Endothelial cell of umbilical vein (primary cell): ENCODE measurements at regions not wholly inside any gene's neighbourhood (a gene's known extent, or its start where the extent isn't known, plus 50 kb on each side); places are given as distances from the start of the nearest gene placed in this dataset.

Experiments used
- BruUV-seq: library from RNA; stranded (reverse); fragments of 400-500 nt; replicated peaks from 2 replicates; lab custom pipeline; 2021; lab: Mats Ljungman, UMichigan
- CTCF ChIA-PET: fragments of 300-600, 350-600 bp; sonication (Branson Sonifier 250); formaldehyde crosslinking; loops from one replicate; lab custom pipeline; 2021; ENCODE audit warnings: antibody characterized with exemption, inconsistent platforms; lab: Charles Lee
- POLR2A ChIA-PET: fragments of 300-600, 350-600 bp; sonication (Branson Sonifier 250); formaldehyde crosslinking; loops from one replicate; lab custom pipeline; 2021; ENCODE audit warnings: antibody characterized with exemption, inconsistent platforms; lab: Charles Lee
- DNase-seq: peaks from one replicate; pipeline ENCODE4 v3.0.0-alpha.2; 2011; ENCODE audit warnings: low read depth, low spot score
- FAIRE-seq: peaks from 2 replicates; lab custom pipeline; 2011; peaks lifted over from hg19 to GRCh38; lab: Jason Lieb, UNC
- H2AFZ ChIP-seq: 2 replicates; pipeline ENCODE4 v1.6.0; 2012; ENCODE audit warnings: low read depth, low read length, control low read depth, inconsistent platforms
- H3K27ac ChIP-seq: 2 replicates; pipeline ENCODE4 v1.5.1; 2011; ENCODE audit warnings: low read depth, mild to moderate bottlenecking, control low read depth, low read length, moderate library complexity; ENCODE audit not compliant: insufficient read depth
- H3K27me3 ChIP-seq, 2 experiments: 2 replicates each; pipeline versions ENCODE4 v1.6.0 to v1.6.1; 2011; ENCODE audit warnings: low read length in 2 of 2, mixed read lengths in 1 of 2; ENCODE audit not compliant: control insufficient read depth in 2 of 2, insufficient read depth in 2 of 2
- H3K36me3 ChIP-seq, 2 experiments: 2 replicates in 1 of 2; 3 replicates in 1 of 2; pipeline ENCODE4 v1.5.1; 2011; ENCODE audit warnings: low read length in 2 of 2, mild to moderate bottlenecking in 1 of 2, moderate library complexity in 1 of 2; ENCODE audit not compliant: control insufficient read depth in 2 of 2, insufficient read depth in 2 of 2; ENCODE audit errors: extremely low read depth in 1 of 2
- H3K4me1 ChIP-seq: 3 replicates; pipeline ENCODE4 v1.5.1; 2011; ENCODE audit warnings: mild to moderate bottlenecking, low read length; ENCODE audit not compliant: control insufficient read depth, insufficient read depth; ENCODE audit errors: extremely low read depth
- H3K4me2 ChIP-seq: 2 replicates; pipeline ENCODE4 v1.6.1; 2011; ENCODE audit warnings: low read length, control low read depth, mixed read lengths; ENCODE audit not compliant: insufficient read depth
- H3K4me3 ChIP-seq, 3 experiments: fragments of 200-600 bp in 1 of 3; sonication (generic), shearing (Covaris generic) in 1 of 3; replicated peaks in 1 of 3; 2 replicates each; pipeline ENCODE4 v1.5.1; 2011 to 2016; ENCODE audit warnings: control low read depth in 3 of 3, low read length in 3 of 3, mild to moderate bottlenecking in 2 of 3, inconsistent platforms in 1 of 3, low read depth in 1 of 3, moderate library complexity in 1 of 3; ENCODE audit not compliant: insufficient read depth in 1 of 3
- H3K79me2 ChIP-seq: 2 replicates; pipeline ENCODE4 v1.6.0; 2012; ENCODE audit warnings: low read length, inconsistent platforms; ENCODE audit not compliant: control insufficient read depth, insufficient read depth
- H3K9ac ChIP-seq: replicated peaks from 2 replicates; pipeline ENCODE3; 2011; ENCODE audit warnings: low read length, control low read depth; ENCODE audit not compliant: insufficient read depth; ENCODE audit errors: extremely low read depth
- H3K9me1 ChIP-seq: replicated peaks from 3 replicates; pipeline ENCODE4 v1.6.0; 2011; ENCODE audit warnings: mild to moderate bottlenecking, low read length; ENCODE audit not compliant: control insufficient read depth, insufficient read depth; ENCODE audit errors: extremely low read depth
- H3K9me3 ChIP-seq: replicated peaks from 2 replicates; pipeline ENCODE4 v1.5.1; 2012; ENCODE audit warnings: low read length, inconsistent platforms; ENCODE audit not compliant: control insufficient read depth, insufficient read depth
- H4K20me1 ChIP-seq: replicated peaks from 2 replicates; pipeline ENCODE3; 2011; ENCODE audit warnings: mild to moderate bottlenecking, low read length; ENCODE audit not compliant: control insufficient read depth, insufficient read depth; ENCODE audit errors: extremely low read depth
- CTCF ChIP-seq, 2 donors: IDR thresholded peaks; 1 replicate in 1 of 2; 2 replicates in 1 of 2; pipeline ENCODE4 v1.5.1; 2011; ENCODE audit warnings: low read length in 2 of 2, mild to moderate bottlenecking in 2 of 2, moderate library complexity in 2 of 2, control low read depth in 1 of 2, inconsistent platforms in 1 of 2, low read depth in 1 of 2; ENCODE audit not compliant: insufficient read depth in 1 of 2; ENCODE audit errors: extremely low read depth in 1 of 2
- EZH2 ChIP-seq: IDR thresholded peaks from 2 replicates; pipeline ENCODE4 v1.6.1; 2012; ENCODE audit warnings: borderline replicate concordance, low read depth, mild to moderate bottlenecking, moderate library complexity, low read length, inconsistent platforms; ENCODE audit not compliant: severe bottlenecking
- FOS ChIP-seq: IDR thresholded peaks from 2 replicates; pipeline ENCODE4 v1.6.1; 2011; ENCODE audit warnings: mild to moderate bottlenecking, low read length, moderate library complexity, borderline replicate concordance; ENCODE audit not compliant: insufficient read depth
- GATA2 ChIP-seq: IDR thresholded peaks from 2 replicates; pipeline ENCODE4 v1.7.0; 2011; ENCODE audit warnings: low read depth, mild to moderate bottlenecking, moderate library complexity, mixed read lengths, low read length; ENCODE audit not compliant: insufficient read length, insufficient read depth
- JUN ChIP-seq: IDR thresholded peaks from 2 replicates; pipeline ENCODE4 v1.6.1; 2011; ENCODE audit warnings: borderline replicate concordance, low read depth; ENCODE audit not compliant: insufficient read length, insufficient read depth
- MYC ChIP-seq: IDR thresholded peaks from one replicate; pipeline ENCODE4 v1.6.1; 2011; ENCODE audit warnings: mild to moderate bottlenecking, low read depth, low read length
- POLR2A ChIP-seq: IDR thresholded peaks from 2 replicates; pipeline ENCODE4 v1.6.1; 2012; ENCODE audit warnings: low read depth, mild to moderate bottlenecking, control low read depth, low read length
- POLR2AphosphoS5 ChIP-seq: IDR thresholded peaks from 2 replicates; pipeline ENCODE4 v1.6.1; 2012; ENCODE audit warnings: low read depth, mild to moderate bottlenecking, control low read depth, low read length, moderate library complexity; ENCODE audit not compliant: insufficient read depth
- dilution Hi-C: fragments of 300-500 bp; cut with MboI; formaldehyde crosslinking; loops from one replicate; pipeline ENCODE4 v1.15.0; 2019; ENCODE audit warnings: low sequenced_read_pairs; ENCODE audit not compliant: extremely low pct_ligation_motif_present
- intact Hi-C: fragments of 100-400 bp; cut with micrococcal nuclease; formaldehyde crosslinking; loops from one replicate; pipeline ENCODE4 v1.10.0; 2022
- TF ChIP-seq, protein P1 (sequence below): IDR thresholded peaks from 2 replicates; pipeline ENCODE4 v1.6.1; 2011; ENCODE audit not compliant: insufficient read depth, insufficient read length

GRCh38 chr13:21232599-21232998 lies 56.1 kb downstream of the MRPL57 start:
- Histone ChIP-seq H3K4me1 (no peaks in the 10 kb centered on the region), H3K79me2 (no peaks in the 10 kb centered on the region), H3K9me1 (no peaks in the 10 kb centered on the region), H2AFZ (no peak overlapping the region), H3K27ac (no peak overlapping the region), H3K4me2 (no peak overlapping the region), H3K27me3 (peaks cover 12 to 16% of the 10 kb centered on the region in 2 experiments), H3K36me3 (no peaks in the 10 kb centered on the region), H4K20me1 (no peaks in the 10 kb centered on the region), H3K9ac (no peak overlapping the region), H3K4me3 (no peak overlapping the region), H3K9me3 (no peaks in the 10 kb centered on the region)
- POLR2A ChIA-PET, result no interaction called here
- DNase-seq (no peak), FAIRE-seq (no peak)
- dilution Hi-C loops (no loop called here), intact Hi-C loops (no loop called here)
- no peak for TF ChIP-seq POLR2AphosphoS5
- TF ChIP-seq, protein P1, sequence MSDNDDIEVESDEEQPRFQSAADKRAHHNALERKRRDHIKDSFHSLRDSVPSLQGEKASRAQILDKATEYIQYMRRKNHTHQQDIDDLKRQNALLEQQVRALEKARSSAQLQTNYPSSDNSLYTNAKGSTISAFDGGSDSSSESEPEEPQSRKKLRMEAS, result no peak
- TF ChIP-seq JUN, result no peak
- no peak for TF ChIP-seq GATA2
- no peak for TF ChIP-seq MYC
- TF ChIP-seq POLR2A, result no peak
- no peak for TF ChIP-seq CTCF (IDR thresholded peaks at IDR 0.05; ENCODE audit: extremely low read depth in 1 of 2, insufficient read depth in 1 of 2, low read depth in 1 of 2, low read length in 2 of 2)
- TF ChIP-seq EZH2, result no peak
- TF ChIP-seq FOS, result no peak
- CTCF ChIA-PET, result interaction anchor here (0.6 to 1.2 kb wide), 3 partner anchors 9 to 15 kb away, joined by 3 to 5 read pairs (median 4); no protein-coding TSS in a partner anchor
- no TSS peak for BruUV-seq
